HEK293T (cell line): ENCODE measurements at regions not wholly inside any gene's neighbourhood (a gene's known extent, or its start where the extent isn't known, plus 50 kb on each side); places are given as distances from the start of the nearest gene placed in this dataset.

Source experiments
- ELF4 ChIP-seq: fragments of 450-650 bp; IDR thresholded peaks from 2 replicates; pipeline ENCODE4 v1.6.1; 2017; ENCODE audit warnings: antibody characterized with exemption
- HDGF ChIP-seq: fragments of 450-650 bp; IDR thresholded peaks from 2 replicates; pipeline ENCODE4 v1.6.1; 2017; ENCODE audit warnings: antibody characterized with exemption, borderline replicate concordance
- L3MBTL2 ChIP-seq: fragments of 450-650 bp; conservative IDR thresholded peaks from 2 replicates; pipeline ENCODE4 v1.6.1; 2016; ENCODE audit warnings: mild to moderate bottlenecking
- PKNOX1 ChIP-seq: fragments of 450-650 bp; IDR thresholded peaks from 2 replicates; pipeline ENCODE4 v1.6.1; 2016
- SP1 ChIP-seq: fragments of 450-650 bp; IDR thresholded peaks from 2 replicates; pipeline ENCODE4 v1.6.1; 2017

GRCh38 chr15:62752657-62753517 lies 289.7 kb upstream of the TPM1 start:
- no peak for TF ChIP-seq L3MBTL2
- no peak for TF ChIP-seq SP1
- no peak for TF ChIP-seq ELF4
- TF ChIP-seq HDGF = no peak
- no peak for TF ChIP-seq PKNOX1
